Activated CD8-positive, alpha-beta memory T cell treated with anti-CD3 and anti-CD28 coated beads for 24 hours (primary cell): ENCODE measurements at regions not wholly inside any gene's neighbourhood (a gene's known extent, or its start where the extent isn't known, plus 50 kb on each side); places are given as distances from the start of the nearest gene placed in this dataset.

ENCODE experiments used
- DNase-seq: peaks from one replicate; pipeline ENCODE4 v3.0.0-alpha.2; 2020

DNA sequence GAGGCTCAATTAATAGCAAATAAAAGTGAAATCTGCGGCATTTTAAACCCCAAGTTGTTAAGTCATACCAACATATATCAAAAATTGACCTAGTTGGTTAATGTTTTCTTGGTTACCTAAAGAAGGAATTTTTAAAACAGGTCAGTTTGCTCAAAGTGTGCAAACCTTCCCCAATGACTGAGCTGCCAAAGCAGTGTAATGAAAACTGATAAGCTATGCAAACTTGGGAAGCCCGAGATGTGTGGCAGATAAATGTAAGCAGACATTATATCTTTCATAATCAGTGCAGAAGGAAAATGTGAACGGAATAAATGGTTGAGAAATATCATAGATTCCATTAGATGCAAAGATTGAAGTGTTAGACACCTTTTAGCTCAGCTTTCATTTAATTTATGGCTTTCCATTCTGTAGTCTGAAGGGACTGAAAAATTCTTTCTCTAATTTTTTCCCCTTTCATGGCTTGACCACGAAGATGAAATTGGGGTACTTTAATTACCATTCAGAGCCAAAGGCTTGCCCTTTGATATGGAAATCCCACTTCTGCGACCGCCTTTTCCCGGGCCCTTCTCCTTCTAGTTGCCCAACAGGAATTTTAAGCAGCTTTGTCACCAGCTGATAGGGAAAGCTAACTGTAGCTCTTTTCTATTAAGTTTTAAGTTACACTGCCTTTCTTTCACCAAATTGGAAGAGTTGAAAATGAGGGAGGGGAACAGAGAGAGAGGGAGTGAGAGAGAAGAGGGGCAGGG, 306.6 kb upstream of the SOX5 start:
- DNase-seq = no peak

GRCh38 chr12:24252602-24253001, 303.1 kb upstream of the SOX5 start:
- DNase-seq = no peak

GRCh38 chr12:24246934-24247333, 297.5 kb upstream of the SOX5 start:
- no peak for DNase-seq

DNA sequence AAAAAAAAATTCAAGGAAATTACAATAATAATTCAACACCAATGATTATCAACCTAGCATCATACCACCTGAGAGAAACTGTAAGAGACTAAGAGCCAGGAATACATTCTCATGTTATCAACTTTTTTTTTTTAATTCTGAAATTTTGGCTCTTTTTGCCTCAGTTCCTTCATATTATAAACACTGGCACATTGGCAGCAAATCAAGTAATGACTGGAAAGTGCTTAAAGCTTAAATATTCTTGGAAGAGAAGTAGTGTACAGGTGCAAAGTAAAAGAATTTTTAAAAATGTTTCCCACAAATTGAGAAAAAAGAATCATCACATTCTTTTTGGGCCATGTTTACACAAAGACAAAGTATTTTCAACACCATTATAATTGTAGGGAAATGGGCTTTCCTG, 296.9 kb upstream of the SOX5 start:
- no peak for DNase-seq

DNA sequence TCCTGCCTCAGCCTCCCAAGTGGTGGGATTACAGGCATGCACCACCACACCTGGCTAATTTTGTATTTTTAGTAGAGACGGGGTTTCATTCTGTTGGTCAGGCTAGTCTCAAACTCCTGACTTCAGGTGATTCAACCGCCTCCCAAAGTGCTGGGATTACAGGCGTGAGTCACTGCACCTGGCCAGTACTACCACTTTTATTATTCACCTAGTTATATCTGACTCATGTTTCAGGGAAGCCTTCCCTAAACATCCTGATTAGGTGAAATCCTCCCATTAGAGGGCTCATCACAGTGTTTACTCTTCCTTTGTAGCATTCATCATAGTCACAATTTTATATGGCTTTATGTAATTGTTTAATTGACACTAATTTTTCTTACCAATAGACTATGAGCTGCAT, 295.3 kb upstream of the SOX5 start:
- no peak for DNase-seq

DNA sequence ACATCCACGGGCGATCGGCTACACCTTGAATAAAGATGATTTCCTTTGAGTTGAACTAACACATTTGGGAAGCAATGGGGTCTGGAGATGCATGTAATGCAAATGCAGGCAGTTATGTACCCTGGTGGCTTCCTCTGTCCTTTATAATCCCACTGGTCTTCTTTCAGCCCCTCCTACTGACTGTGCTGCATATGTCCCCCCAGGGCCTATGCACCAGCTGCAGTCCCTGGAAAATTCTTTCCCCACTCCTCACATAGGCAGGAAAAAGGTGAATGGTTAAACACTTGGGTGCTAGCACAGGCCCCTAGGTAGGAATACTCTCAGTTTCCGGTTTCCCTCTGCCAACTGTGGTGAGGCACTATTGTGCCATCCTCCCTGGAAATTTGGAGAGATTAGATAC, 294.8 kb upstream of the SOX5 start:
- no peak for DNase-seq

DNA sequence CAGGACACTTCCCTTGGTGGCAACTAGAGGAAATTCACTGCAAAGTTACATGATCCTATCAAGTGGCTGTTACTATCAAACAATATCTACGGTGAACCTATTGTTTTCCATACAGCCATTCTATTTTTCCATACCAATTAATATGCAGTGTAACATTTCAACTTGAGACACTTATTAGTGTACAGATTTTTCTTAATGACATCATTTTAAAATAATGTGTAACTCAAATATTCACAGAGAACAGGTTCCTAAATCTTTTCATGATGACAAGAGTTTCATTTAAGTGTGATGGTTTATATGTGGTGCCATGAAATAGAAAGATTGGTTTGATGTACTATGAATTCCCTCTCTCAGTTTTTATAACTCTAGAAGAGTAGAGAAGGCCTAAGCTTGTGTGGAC, 291.2 kb upstream of the SOX5 start:
- DNase-seq = no peak

GRCh38 chr12:24233519-24234246, 284.2 kb upstream of the SOX5 start:
- no peak for DNase-seq

DNA sequence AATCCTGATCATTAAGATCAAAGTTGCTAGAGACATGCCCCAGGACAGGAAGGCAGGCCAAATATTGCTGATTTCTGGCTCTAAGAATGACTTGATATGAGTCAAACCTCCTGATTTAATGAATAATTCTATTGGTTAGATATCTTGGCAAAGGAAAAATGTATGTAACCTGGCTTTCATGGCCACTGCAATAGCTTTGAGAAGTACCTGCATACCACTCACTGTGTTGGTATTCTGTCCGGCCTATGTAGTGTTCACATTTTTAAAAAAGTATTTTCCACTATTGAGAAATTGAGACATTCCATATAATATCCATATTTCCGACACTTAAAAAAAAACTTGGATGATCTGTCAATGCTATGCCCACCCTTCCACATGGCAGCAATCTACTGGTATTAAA, 283.1 kb upstream of the SOX5 start:
- DNase-seq = no peak

- no peak for DNase-seq
These were observed 281.8 kb upstream of the SOX5 start for GRCh38 chr12:24231298-24231697.

DNA sequence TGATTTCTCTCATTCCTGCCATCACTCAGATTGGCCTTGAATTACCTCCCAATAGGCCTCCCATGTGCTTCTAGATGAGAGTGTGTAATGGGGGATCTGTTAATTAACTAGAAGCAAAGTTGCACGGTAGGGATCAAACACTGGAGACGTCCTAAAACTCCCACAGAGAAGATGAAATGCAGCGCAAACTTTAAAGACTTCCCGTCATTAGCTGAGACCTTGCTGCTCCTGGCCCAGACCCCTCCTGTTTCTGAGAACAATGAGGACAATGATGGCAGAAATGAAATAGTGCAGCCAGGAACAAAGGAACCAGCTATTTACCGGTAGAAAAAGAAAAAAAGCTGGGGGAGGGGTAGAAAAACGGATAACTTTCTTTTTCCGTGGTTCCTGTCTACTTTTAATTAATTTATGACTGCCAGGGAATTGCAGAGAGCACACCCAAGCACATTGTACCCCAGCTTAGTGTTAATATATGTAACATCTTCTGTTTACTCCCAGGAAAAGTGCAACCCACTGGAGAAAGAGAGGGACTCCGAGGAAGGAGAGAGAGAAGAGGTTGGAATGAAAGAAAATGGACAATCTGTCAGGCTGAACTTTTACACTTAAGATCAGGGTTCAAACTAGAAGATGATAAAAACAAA, 280.7 kb upstream of the SOX5 start:
- no peak for DNase-seq

DNA sequence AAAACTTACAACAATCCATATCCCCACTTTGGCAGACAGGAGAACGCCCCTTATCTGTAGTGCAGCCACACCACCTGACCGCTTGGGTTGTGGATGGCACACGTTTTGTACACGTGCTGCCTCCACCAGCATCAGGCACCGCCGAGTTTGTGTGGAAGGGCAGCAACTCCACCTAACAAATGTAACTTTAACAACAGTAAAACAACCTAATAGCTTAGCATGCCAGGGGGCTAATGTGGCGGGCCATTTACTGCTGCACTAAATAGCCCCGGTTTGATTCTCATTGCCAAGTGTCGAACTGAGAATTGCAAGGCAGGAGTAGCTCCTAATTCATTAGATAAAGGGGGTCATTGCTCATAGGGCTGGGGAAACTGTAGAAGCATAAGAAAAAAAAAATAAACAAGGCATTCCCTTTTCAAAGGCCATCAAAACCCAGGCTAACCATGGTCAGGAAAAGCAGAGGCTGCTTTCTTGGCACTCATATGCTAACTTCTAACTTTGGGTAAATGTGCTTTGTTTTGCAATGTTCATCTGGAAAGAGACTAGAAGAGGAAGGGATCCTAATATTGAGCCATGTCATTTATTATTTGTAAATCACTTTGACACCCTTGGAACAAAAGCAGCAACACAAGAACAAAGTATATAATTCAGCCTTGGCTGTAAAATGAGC, 279.7 kb upstream of the SOX5 start:
- DNase-seq = no peak

GRCh38 chr12:24228371-24228770, 278.9 kb upstream of the SOX5 start:
- no peak for DNase-seq

- DNase-seq = no peak
These were observed 278.1 kb upstream of the SOX5 start for GRCh38 chr12:24227551-24227950.

DNA sequence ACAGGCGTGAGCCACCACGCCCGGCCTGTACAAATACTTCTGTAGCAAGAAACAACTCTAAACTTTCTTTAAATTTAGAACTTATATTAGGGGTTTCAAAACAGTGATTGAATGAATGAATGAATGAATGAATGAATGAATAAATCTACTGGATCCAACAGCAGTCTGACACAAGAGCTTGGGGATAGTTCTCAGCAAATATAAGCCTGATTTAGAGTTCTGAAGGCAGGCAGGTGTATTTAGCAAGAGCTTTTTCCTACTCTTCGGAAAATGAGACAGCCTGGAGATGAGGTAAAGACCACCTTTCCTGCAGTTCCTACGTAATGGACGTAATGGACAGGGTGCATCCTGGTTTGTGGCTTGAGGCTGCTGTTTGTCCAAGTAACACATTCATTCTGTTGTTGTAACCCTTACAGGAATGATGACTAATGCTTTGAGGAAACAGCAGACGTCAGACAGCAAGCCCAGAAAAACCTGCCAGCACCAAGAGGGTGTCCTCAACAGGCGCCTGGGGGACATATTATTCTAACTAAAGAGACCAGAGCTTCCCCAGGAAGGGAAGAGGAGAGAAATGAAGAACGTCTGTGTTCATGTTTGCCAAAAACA, 277.4 kb upstream of the SOX5 start:
- no peak for DNase-seq

DNA sequence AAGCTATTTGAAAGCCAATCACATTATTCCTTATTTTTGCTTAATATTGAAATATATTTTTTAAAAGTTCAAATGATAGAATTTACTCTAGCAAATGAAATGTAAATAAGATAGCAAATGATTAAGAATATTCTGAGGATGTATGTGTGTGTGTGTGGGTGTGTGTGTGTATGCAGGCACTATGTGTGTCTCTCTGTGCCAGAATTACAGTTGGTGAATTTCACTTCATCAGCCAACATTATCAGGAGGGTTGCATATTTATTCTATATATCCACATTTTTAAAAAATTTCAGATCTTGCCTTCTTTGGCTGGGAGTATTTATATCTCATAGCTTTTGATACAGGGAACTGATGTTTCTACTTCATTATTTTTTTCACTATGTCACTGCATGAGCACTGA, 274.9 kb upstream of the SOX5 start:
- DNase-seq = no peak

GRCh38 chr12:24223926-24224325, 274.5 kb upstream of the SOX5 start:
- DNase-seq = no peak

GRCh38 chr12:24222968-24223367, 273.5 kb upstream of the SOX5 start:
- DNase-seq = no peak

GRCh38 chr12:24212496-24212895, 263.0 kb upstream of the SOX5 start:
- no peak for DNase-seq

DNA sequence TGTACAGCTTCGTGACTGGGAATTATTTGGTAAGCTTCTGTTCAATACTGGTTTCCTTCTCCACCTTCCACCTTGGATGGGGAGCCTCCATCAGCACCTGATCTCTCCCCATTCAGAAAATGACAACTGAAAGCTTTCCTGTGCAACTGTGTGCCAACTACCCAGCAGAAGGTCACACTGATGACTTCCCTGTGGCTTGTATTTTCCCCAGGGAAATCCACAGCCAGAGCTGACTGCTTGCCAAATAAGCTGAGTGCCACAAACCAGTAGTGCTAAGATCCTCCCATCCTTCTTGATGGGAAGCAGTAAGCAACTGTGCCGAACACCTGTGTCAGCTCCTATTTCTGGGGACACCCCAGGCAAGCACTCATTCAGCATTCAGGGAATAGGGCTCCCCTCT, 257.2 kb upstream of the SOX5 start:
- DNase-seq = no peak

GRCh38 chr12:24201258-24201970, 251.9 kb upstream of the SOX5 start:
- no peak for DNase-seq

- no peak for DNase-seq
These were observed 250.5 kb upstream of the SOX5 start for GRCh38 chr12:24200010-24200409.
